ENCODE measurements at regions not wholly inside any gene's neighbourhood (a gene's known extent, or its start where the extent isn't known, plus 50 kb on each side); places are given as distances from the start of the nearest gene placed in this dataset.

DNA sequence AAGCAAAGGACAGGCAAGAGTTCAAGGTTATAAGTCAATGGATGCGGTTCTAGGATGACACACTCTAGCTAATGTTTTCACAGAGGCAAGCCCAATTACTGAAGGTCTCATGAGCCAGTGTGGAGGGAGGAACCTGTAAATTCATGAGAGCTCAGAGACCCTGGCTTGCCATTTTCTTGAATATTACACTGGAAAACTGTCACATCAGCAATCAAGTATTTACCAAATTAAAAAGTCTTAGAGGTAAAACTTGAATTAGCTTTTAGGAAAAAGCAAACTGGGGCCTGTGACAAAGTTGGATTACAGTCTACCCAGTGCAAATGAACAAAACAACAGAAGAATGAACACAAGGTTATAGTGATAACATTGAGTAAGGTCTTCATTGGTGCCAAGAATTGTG, 636.9 kb upstream of the TLE4 start:
- TF ChIP-seq, protein P1, sequence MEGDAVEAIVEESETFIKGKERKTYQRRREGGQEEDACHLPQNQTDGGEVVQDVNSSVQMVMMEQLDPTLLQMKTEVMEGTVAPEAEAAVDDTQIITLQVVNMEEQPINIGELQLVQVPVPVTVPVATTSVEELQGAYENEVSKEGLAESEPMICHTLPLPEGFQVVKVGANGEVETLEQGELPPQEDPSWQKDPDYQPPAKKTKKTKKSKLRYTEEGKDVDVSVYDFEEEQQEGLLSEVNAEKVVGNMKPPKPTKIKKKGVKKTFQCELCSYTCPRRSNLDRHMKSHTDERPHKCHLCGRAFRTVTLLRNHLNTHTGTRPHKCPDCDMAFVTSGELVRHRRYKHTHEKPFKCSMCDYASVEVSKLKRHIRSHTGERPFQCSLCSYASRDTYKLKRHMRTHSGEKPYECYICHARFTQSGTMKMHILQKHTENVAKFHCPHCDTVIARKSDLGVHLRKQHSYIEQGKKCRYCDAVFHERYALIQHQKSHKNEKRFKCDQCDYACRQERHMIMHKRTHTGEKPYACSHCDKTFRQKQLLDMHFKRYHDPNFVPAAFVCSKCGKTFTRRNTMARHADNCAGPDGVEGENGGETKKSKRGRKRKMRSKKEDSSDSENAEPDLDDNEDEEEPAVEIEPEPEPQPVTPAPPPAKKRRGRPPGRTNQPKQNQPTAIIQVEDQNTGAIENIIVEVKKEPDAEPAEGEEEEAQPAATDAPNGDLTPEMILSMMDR (conservative IDR thresholded peaks at IDR 0.05; ENCODE audit: low read depth, low read length) = no peak
- no peak overlapping the region for H3K4me3 ChIP-seq (ENCODE audit: low read depth, low read length)
- DNase-seq (ENCODE audit: low read depth) = no peak

DNA sequence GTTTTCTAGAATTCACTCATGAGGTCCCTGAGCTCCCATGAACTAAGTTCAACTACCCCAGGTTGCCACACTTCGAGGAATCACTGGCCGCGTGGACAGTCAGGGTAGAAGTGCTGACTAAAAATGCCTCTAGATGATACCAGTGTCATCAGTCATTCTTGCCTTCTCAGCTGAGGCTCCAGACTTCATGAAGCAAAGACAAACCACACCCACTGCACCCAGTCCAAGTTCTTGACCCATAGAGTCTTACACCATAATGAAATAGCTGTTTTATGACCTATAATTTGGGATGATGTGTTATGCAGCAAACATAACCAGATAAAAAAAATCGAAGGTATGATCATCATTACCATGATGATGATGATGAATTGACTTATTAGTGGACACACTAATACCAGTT, 632.9 kb upstream of the TLE4 start:
- TF ChIP-seq, protein P1 (conservative IDR thresholded peaks at IDR 0.05; ENCODE audit: low read depth, low read length) = no peak
- H3K4me3 ChIP-seq (ENCODE audit: low read depth, low read length) = no peak overlapping the region
- no peak for DNase-seq (ENCODE audit: low read depth)

DNA sequence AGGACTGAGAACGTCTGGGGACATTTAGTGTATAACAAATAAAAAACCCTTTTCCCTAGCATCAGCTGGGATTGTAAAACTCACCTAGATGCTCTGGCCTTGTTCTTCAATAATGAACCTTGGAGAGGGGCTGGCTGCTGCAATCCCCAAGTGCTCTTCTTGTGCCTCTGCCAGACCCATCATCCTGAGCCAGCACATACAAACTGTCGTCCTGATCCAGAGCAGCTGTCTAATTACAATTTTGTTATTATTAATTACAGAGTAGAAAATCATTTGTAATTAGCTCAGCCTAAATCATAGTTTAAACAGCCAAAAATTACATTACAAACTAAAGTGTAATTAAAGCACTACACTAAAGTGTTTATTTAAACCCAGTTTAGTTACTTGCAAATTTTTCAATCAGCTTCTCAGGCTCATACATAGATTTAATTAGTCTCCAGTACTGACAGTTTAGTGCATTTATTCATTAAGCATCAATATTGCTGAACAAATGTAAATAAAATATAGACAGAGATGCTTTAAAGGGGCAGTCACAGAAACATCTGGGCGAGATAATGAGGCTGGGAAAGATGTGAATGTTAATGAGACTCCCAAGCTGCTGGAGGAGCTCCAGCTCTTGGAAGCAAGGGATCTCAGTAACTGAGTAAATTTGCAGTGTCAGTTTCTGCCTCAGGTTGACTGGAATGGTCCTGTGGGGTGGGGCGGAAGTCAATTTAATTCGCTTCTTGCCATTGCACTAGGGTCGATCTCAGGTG, 632.3 kb upstream of the TLE4 start:
- no peak for DNase-seq (ENCODE audit: low read depth)
- no peak overlapping the region for H3K4me3 ChIP-seq (ENCODE audit: low read depth, low read length)
- TF ChIP-seq, protein P1 (conservative IDR thresholded peaks at IDR 0.05; ENCODE audit: low read depth, low read length) = no peak

DNA sequence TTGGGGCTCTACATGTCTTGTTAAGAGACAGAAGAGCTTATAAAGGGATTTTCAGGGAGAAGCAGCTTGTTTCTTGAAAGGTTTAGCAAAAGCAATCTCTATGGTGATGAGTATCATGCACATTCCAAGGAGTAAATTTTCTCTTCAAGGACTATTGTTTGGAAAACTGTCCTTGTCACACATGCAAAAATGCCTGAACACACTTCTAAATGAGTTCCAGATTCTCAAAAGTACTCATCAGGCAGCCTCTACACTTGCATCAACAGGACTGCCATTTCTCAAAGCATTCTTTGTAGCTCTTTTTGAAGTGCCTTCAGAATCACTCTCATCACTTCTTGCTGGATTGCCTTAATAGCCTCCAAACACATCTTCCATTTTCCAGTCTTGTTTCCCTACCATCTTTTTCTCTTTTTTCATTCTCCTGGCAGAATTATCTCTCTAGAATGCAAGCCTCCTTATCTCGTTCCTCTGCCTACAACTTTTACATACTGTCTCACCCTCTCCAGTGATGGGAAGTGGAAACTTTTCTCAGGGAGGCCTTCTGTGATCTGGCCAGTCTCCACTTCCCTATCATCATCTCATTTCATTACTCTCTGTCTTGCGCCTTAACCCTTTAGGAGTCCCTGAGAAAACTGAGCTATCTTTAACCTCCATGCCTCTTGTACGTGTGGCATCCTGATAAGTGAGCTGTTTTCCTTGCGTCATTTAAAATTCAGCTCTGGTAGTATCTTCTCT, 631.5 kb upstream of the TLE4 start:
- TF ChIP-seq, protein P1 (conservative IDR thresholded peaks at IDR 0.05; ENCODE audit: low read depth, low read length) = no peak

DNA sequence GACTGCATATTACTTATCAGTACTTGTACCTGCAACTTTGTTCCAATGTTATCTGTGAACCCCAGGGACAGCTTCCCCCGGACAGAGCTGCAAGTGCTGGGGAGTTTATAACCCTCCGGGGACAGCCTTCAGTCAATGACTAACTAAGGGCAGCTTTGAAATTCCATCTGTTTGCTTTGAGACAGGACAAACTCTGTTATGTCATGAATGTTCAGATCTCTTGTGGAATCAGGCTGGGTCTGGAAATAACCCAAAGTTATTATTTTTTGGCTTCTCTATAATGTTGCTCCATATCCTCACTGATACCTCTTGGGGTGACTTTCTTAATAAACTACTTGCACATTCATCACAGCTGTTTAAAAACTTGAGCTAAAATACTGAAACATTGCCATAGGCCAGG, 617.5 kb upstream of the TLE4 start:
- H3K4me3 ChIP-seq (ENCODE audit: low read depth, low read length) = no peak overlapping the region
- TF ChIP-seq, protein P1 (conservative IDR thresholded peaks at IDR 0.05; ENCODE audit: low read depth, low read length) = no peak
- peak; percentile 79 for DNase-seq (ENCODE audit: low read depth)

More for the DNA sequence above, 631.5 kb upstream of the TLE4 start:
- no peak overlapping the region for H3K4me3 ChIP-seq (ENCODE audit: low read depth, low read length)
- DNase-seq (ENCODE audit: low read depth) = no peak

DNA sequence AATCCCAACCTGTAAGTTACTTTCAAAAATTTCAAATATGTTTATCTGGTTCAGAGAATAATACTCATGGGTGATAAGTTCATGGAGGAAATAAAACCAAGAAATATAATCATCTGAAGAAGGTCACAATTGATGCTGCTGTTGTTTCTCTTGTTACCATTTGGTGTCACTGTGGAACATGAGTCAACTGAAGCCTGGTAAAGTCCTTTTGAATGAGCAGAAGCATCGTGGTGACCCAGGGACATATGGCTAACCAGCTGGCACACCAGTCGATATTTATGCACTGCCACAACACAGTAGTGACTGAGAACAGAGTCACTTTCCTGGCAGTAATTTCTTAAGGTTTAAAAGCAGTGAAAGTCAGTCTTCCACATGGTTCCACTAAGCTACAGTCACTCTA, 612.9 kb upstream of the TLE4 start:
- peak; percentile 12 for DNase-seq (ENCODE audit: low read depth)
- no peak overlapping the region for H3K4me3 ChIP-seq (ENCODE audit: low read depth, low read length)
- TF ChIP-seq, protein P1 (conservative IDR thresholded peaks at IDR 0.05; ENCODE audit: low read depth, low read length) = peak; percentile 19
